Skin epidermis (tissue), 12 donors: ENCODE measurements at regions not wholly inside any gene's neighbourhood (a gene's known extent, or its start where the extent isn't known, plus 50 kb on each side); places are given as distances from the start of the nearest gene placed in this dataset.
"Not testable (repeated sequence)": the region's sequence is repeated elsewhere in the genome, so short reads cannot be mapped to it uniquely, and the experiment has no call there.

ENCODE experiments used
- H3K27ac ChIP-seq, 21 experiments: fragments of 200-600 bp; sonication (generic) in 11 of 21; one replicate each; pipeline ENCODE4 v1.5.0; 2020; ENCODE audit warnings: mild to moderate bottlenecking in 3 of 21, inconsistent platforms in 2 of 21, moderate library complexity in 2 of 21
- H3K4me3 ChIP-seq, 7 experiments: fragments of 200-600 bp; sonication (generic) in 2 of 7; one replicate each; pipeline ENCODE4 v1.5.0; 2020; ENCODE audit warnings: inconsistent platforms in 2 of 7, mild to moderate bottlenecking in 2 of 7, moderate library complexity in 1 of 7

- H3K4me3 ChIP-seq, H3K27ac ChIP-seq: not testable (repeated sequence)
These were observed 2058.4 kb downstream of the MRPL39 start for GRCh38 chr21:23548924-23549323.

GRCh38 chr21:23543333-23543732 is 2063.9 kb downstream of the MRPL39 start:
- no peak overlapping the region for H3K27ac ChIP-seq
- H3K4me3 ChIP-seq, result no peak overlapping the region

DNA sequence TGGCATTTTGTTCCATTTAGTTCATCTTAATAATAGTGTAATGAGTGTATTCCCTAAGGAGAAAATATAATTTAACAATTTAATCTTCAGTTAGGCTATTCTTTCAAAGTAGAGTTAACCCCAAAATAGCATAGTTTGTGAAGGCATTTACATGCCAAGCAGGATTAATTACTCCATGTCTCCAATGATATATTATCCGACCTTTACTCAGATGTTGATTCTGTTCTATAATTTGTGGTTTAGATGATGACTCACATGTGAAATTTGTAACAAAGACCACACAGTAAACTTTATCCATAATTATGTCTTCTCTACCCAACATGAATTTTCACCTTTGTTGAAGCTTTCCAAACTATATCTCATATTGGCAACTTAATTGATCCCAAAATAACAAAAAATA is 2065.2 kb downstream of the MRPL39 start:
- H3K4me3 ChIP-seq, result no peak overlapping the region

GRCh38 chr21:23541571-23541970 is 2065.7 kb downstream of the MRPL39 start:
- H3K27ac ChIP-seq, result no peak overlapping the region
- no peak overlapping the region for H3K4me3 ChIP-seq

More for the DNA sequence above, 2065.2 kb downstream of the MRPL39 start:
- no peak overlapping the region for H3K27ac ChIP-seq

- H3K27ac ChIP-seq, result no peak overlapping the region
These were observed 2072.4 kb downstream of the MRPL39 start for GRCh38 chr21:23534850-23535249.

GRCh38 chr21:23531444-23531843 is 2075.8 kb downstream of the MRPL39 start:
- Histone ChIP-seq H3K27ac (no peak overlapping the region), H3K4me3 (no peak overlapping the region)

More at GRCh38 chr21:23534850-23535249, 2072.4 kb downstream of the MRPL39 start:
- no peak overlapping the region for H3K4me3 ChIP-seq

- no peak overlapping the region for H3K4me3 ChIP-seq
- no peak overlapping the region for H3K27ac ChIP-seq
These were observed 2082.6 kb downstream of the MRPL39 start for GRCh38 chr21:23524685-23525084.

- no peak overlapping the region for H3K4me3 ChIP-seq
- H3K27ac ChIP-seq, result no peak overlapping the region
These were observed 2084.5 kb downstream of the MRPL39 start for GRCh38 chr21:23522751-23523150.

DNA sequence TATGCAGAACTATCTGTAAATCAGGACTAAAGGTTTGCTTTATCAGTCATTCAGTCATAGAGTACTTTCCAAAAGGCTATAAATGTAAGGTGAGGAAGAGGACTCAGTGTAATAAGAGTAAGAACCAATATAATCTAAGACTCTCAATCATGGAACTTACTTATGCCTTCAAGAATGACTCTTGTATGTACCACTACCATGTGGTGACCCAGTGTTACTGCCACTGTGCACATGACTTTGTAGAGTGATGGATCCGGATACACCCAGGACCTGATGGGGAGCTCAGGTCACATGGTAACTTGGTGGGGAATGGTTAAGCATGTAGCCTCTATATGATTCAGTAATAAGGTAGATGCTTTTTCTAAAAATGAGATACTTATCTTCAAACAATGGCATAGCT is 2099.8 kb downstream of the MRPL39 start:
- no peak overlapping the region for H3K27ac ChIP-seq

GRCh38 chr21:23496729-23497128 is 2110.6 kb downstream of the MRPL39 start:
- H3K27ac ChIP-seq, result no peak overlapping the region
- no peak overlapping the region for H3K4me3 ChIP-seq

More for the DNA sequence above, 2099.8 kb downstream of the MRPL39 start:
- no peak overlapping the region for H3K4me3 ChIP-seq

- Histone ChIP-seq H3K27ac (no peak overlapping the region), H3K4me3 (no peak overlapping the region)
These were observed 2119.0 kb downstream of the MRPL39 start for GRCh38 chr21:23488245-23488644.

DNA sequence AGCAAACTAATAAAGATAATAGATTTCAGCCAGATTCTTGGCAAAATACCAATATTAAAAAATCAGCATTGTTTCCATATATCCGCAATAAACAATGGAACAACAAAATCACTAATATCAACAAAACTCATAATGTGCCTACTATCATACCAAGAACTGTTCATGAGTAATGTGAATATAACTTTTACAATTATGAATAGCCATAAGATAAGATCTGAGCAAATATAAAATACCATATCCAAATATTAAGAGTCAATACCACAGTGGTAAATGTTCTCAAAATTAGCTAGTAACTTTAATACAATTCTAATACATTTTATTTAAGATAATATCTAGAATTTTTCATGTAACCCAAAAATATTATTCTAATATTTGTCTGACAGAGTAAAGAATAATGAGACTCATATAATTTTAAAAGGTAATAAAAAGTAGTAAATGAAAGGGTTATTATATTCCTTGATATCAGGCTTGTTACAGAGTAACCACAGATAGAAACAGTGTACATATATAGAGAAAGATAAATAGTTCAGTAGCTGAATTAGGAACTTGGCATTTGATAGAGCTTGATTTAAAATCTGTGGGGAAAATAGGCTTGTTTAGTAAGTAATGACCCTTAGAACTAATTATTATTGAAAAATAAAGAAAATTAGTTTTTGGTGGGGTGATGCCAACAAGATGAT is 2126.6 kb downstream of the MRPL39 start:
- H3K27ac ChIP-seq, result no peak overlapping the region
- no peak overlapping the region for H3K4me3 ChIP-seq

GRCh38 chr21:23478381-23478780 is 2128.9 kb downstream of the MRPL39 start:
- no peak overlapping the region for H3K27ac ChIP-seq
- no peak overlapping the region for H3K4me3 ChIP-seq

DNA sequence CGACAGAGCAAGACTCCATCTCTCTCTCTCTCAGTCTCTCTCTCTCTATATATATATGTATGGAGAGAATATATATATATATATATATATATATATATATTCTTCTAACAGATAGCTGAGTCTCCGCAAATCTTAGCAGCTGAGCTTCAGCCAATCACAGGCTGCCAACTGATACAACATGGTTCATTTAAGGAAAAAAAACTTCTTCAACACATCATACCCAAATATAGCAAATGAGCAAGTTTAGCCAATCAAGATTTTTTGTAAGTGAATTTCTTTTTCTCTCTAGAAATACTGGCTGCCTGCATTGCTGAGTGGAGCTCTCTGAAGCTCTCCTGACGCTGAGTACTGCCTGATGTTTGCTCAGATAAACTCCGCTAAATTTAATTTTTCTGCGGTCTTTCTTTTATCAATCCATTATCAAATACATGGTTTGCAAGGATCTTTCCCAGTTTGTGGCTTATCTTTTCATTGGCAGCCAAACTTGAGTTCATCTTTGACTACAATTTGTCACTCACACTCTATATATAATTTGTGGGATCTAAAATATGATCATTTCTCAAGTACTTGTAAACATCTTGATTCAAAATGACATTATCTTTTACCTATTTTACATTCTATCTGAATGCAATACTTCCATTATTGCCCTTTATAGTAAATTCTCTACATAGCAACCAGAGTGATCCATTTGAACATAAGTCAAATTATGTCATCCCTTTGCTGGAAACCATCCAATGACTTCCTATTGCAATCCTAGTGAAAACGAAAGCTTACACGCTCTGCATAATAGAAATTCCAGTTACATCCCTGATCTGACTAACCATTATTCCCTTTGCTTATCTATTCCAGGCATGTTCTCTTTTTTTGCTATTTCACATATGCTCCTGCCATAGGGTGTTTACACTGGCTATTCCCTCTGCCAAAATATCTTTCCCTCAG is 2131.7 kb downstream of the MRPL39 start:
- H3K4me3 ChIP-seq, result no peak overlapping the region
- no peak overlapping the region for H3K27ac ChIP-seq

DNA sequence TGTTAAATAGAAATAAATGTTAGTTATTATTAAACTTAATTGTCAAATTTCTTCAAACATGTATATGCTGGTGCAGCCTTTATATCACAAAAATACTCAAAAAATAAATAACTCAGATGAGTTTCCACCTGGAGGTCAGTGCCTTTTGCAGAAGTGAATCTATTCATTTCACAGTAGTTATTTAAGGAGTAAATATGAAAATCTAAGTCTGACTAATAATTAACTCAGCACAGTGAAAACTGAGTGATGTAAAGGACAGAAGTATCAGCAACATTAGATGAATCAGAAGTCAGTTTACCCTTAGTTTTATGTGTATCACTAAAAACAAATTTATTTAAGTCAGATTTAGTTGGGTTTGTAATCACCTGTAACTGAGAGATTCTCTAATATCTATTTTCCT is 2135.4 kb downstream of the MRPL39 start:
- H3K27ac ChIP-seq, result no peak overlapping the region
- no peak overlapping the region for H3K4me3 ChIP-seq

GRCh38 chr21:23463365-23463764 is 2143.9 kb downstream of the MRPL39 start:
- H3K27ac ChIP-seq, result no peak overlapping the region

DNA sequence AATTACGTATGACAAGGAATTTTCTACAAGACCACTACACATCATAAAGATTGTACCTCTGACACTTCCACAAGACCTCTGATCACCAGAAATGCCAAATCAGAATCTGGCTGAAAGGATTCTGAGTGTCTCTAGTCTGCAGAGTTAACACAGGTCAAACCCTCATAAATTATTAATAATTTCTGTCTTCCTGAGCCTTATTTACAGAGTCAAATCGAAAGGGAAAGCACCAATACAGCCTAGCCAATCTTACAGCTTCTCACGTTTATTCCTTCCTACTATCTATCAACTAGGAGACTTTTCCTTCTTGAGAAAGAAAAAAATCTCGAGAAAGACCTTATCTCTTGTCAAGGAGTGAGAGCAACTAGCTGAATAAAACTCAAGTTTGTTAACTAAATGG is 2151.6 kb downstream of the MRPL39 start:
- Histone ChIP-seq H3K27ac (no peak overlapping the region), H3K4me3 (no peak overlapping the region)

More at GRCh38 chr21:23463365-23463764, 2143.9 kb downstream of the MRPL39 start:
- H3K4me3 ChIP-seq, result no peak overlapping the region

DNA sequence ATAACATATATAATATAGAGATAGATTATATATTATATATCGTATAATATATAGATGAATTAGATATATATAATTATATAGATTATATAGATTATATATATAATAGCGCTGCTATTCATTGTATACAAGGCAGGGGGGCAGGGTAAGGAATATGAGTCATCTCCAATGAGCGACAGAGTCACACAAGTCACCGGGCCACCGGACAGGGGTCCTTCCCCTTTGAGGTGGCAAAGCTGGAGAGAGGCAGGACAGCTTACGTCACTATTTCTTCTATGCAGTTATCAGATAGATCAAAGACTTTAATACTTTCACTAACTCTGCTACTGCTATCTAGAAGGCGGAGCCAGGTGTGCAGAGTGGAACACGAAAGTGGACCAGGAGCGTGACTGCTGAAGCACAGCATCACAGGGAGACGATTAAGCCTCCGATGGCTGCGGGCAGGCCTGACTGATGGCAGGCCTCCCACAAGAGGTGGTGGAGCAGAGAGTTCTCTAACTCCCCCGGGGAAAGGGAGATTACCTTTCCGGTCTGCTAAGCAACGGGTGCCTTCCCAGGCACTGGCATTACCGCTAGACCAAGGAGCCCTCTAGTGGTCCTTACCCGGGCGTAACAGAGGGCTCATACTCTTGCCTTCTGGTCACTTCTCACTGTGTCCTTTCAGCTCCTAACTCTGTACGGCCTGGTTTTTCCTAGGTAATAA is 2154.7 kb downstream of the MRPL39 start:
- no peak overlapping the region for H3K27ac ChIP-seq
- no peak overlapping the region for H3K4me3 ChIP-seq

GRCh38 chr21:23445307-23445706 is 2162.0 kb downstream of the MRPL39 start:
- no peak overlapping the region for H3K27ac ChIP-seq
- no peak overlapping the region for H3K4me3 ChIP-seq

- no peak overlapping the region for H3K4me3 ChIP-seq
- H3K27ac ChIP-seq, result no peak overlapping the region
These were observed 2169.2 kb downstream of the MRPL39 start for GRCh38 chr21:23438081-23438480.
